BLaER1 (cell line): ENCODE measurements at regions not wholly inside any gene's neighbourhood (a gene's known extent, or its start where the extent isn't known, plus 50 kb on each side); places are given as distances from the start of the nearest gene placed in this dataset.
"Not testable (repeated sequence)": the region's sequence is repeated elsewhere in the genome, so short reads cannot be mapped to it uniquely, and the experiment has no call there.

Experiments used
- H3K27ac ChIP-seq: shearing (Covaris generic); formaldehyde crosslinking; 2 replicates; pipeline ENCODE4 v1.8.1; 2022
- H3K27me3 ChIP-seq: shearing (Covaris generic); formaldehyde crosslinking; 2 replicates; pipeline ENCODE4 v1.8.1; 2022
- H3K36me3 ChIP-seq: shearing (Covaris generic); formaldehyde crosslinking; 2 replicates; pipeline ENCODE4 v1.8.1; 2022
- H3K4me1 ChIP-seq: shearing (Covaris generic); formaldehyde crosslinking; 2 replicates; pipeline ENCODE4 v1.8.1; 2022
- H3K4me2 ChIP-seq: shearing (Covaris generic); formaldehyde crosslinking; 2 replicates; pipeline ENCODE4 v1.8.1; 2022
- H3K4me3 ChIP-seq: shearing (Covaris generic); formaldehyde crosslinking; 2 replicates; pipeline ENCODE4 v1.8.1; 2022
- H3K9ac ChIP-seq: shearing (Covaris generic); formaldehyde crosslinking; 2 replicates; pipeline ENCODE4 v1.8.1; 2022
- H3K9me3 ChIP-seq: shearing (Covaris generic); formaldehyde crosslinking; 2 replicates; pipeline ENCODE4 v1.8.1; 2022
- H4K20me1 ChIP-seq: shearing (Covaris generic); formaldehyde crosslinking; 2 replicates; pipeline ENCODE4 v1.8.1; 2022
- Cebpa-rat ChIP-seq: shearing (Covaris generic); IDR thresholded peaks from 2 replicates; pipeline ENCODE4 v1.8.1; 2022

- Histone ChIP-seq H3K27me3 (no peaks in the 10 kb centered on the region), H3K9me3 (no peaks in the 10 kb centered on the region), H3K9ac (no peak overlapping the region), H3K4me1 (peaks cover 12% of the 10 kb centered on the region), H3K36me3 (no peaks in the 10 kb centered on the region), H3K4me2 (no peak overlapping the region), H3K27ac (no peak overlapping the region), H3K4me3 (no peak overlapping the region), H4K20me1 (no peaks in the 10 kb centered on the region)
- TF ChIP-seq Cebpa-rat, result no peak
These were observed 156.3 kb downstream of the HMHB1 start for GRCh38 chr5:143968071-143968878.

- H3K36me3 ChIP-seq, result no peaks in the 10 kb centered on the region
- H3K4me3 ChIP-seq, result no peak overlapping the region
- no peaks in the 10 kb centered on the region for H3K9me3 ChIP-seq
- no peaks in the 10 kb centered on the region for H3K27me3 ChIP-seq
- H3K9ac ChIP-seq, result no peak overlapping the region
- H3K4me1 ChIP-seq, result no peaks in the 10 kb centered on the region
- TF ChIP-seq Cebpa-rat, result no peak
- H3K27ac ChIP-seq, result no peak overlapping the region
- H3K4me2 ChIP-seq, result no peak overlapping the region
- H4K20me1 ChIP-seq, result no peaks in the 10 kb centered on the region
These were observed 158.2 kb downstream of the HMHB1 start for GRCh38 chr5:143970159-143970558.

GRCh38 chr5:143972068-143972467 lies 160.1 kb downstream of the HMHB1 start:
- H3K4me1 ChIP-seq, result no peaks in the 10 kb centered on the region
- H3K4me2 ChIP-seq, result no peak overlapping the region
- H3K9me3 ChIP-seq, result no peaks in the 10 kb centered on the region
- H4K20me1 ChIP-seq, result no peaks in the 10 kb centered on the region
- no peak overlapping the region for H3K27ac ChIP-seq
- H3K9ac ChIP-seq, result no peak overlapping the region
- H3K4me3 ChIP-seq, result no peak overlapping the region
- no peak for TF ChIP-seq Cebpa-rat
- H3K27me3 ChIP-seq, result no peaks in the 10 kb centered on the region
- H3K36me3 ChIP-seq, result no peaks in the 10 kb centered on the region

- Histone ChIP-seq H3K27me3 (no peaks in the 10 kb centered on the region), H3K9me3 (no peaks in the 10 kb centered on the region), H3K27ac (no peak overlapping the region), H3K36me3 (no peaks in the 10 kb centered on the region), H3K9ac (no peak overlapping the region), H4K20me1 (no peaks in the 10 kb centered on the region), H3K4me2 (no peak overlapping the region), H3K4me3 (no peak overlapping the region), H3K4me1 (no peaks in the 10 kb centered on the region)
- TF ChIP-seq Cebpa-rat, result no peak
These were observed 164.1 kb downstream of the HMHB1 start for GRCh38 chr5:143976055-143976454.

- Histone ChIP-seq H3K4me3 (no peak overlapping the region), H3K27ac (no peak overlapping the region), H3K4me1 (no peaks in the 10 kb centered on the region), H4K20me1 (no peaks in the 10 kb centered on the region), H3K4me2 (no peak overlapping the region), H3K36me3 (no peaks in the 10 kb centered on the region), H3K27me3 (no peaks in the 10 kb centered on the region), H3K9ac (no peak overlapping the region), H3K9me3 (no peaks in the 10 kb centered on the region)
- TF ChIP-seq Cebpa-rat, result no peak
These were observed 166.0 kb downstream of the HMHB1 start for GRCh38 chr5:143977891-143978461.

- Histone ChIP-seq H3K36me3 (no peaks in the 10 kb centered on the region), H3K9ac (no peak overlapping the region), H3K4me2 (no peak overlapping the region), H3K27me3 (no peaks in the 10 kb centered on the region), H3K9me3 (no peaks in the 10 kb centered on the region), H4K20me1 (no peaks in the 10 kb centered on the region), H3K27ac (no peak overlapping the region), H3K4me3 (no peak overlapping the region), H3K4me1 (no peaks in the 10 kb centered on the region)
- no peak for TF ChIP-seq Cebpa-rat
These were observed 167.2 kb downstream of the HMHB1 start for GRCh38 chr5:143979044-143979690.

- H3K27me3 ChIP-seq, result no peaks in the 10 kb centered on the region
- H3K4me2 ChIP-seq, result no peak overlapping the region
- H4K20me1 ChIP-seq, result no peaks in the 10 kb centered on the region
- no peaks in the 10 kb centered on the region for H3K36me3 ChIP-seq
- H3K27ac ChIP-seq, result no peak overlapping the region
- no peaks in the 10 kb centered on the region for H3K4me1 ChIP-seq
- no peaks in the 10 kb centered on the region for H3K9me3 ChIP-seq
- H3K4me3 ChIP-seq, result no peak overlapping the region
- H3K9ac ChIP-seq, result no peak overlapping the region
- TF ChIP-seq Cebpa-rat, result no peak
These were observed 168.5 kb downstream of the HMHB1 start for GRCh38 chr5:143980506-143980905.

- H3K4me1 ChIP-seq, H3K27me3 ChIP-seq, H3K36me3 ChIP-seq, H3K9me3 ChIP-seq, H3K27ac ChIP-seq, H3K9ac ChIP-seq, H4K20me1 ChIP-seq, H3K4me2 ChIP-seq, H3K4me3 ChIP-seq: not testable (repeated sequence)
These were observed 171.0 kb downstream of the HMHB1 start for GRCh38 chr5:143982957-143983356.

GRCh38 chr5:143985832-143986515 lies 174.0 kb downstream of the HMHB1 start:
- no peaks in the 10 kb centered on the region for H3K9me3 ChIP-seq
- H3K4me2 ChIP-seq, result no peak overlapping the region
- no peaks in the 10 kb centered on the region for H4K20me1 ChIP-seq
- no peak for TF ChIP-seq Cebpa-rat
- no peak overlapping the region for H3K27ac ChIP-seq
- H3K36me3 ChIP-seq, result no peaks in the 10 kb centered on the region
- peaks cover 10% of the 10 kb centered on the region for H3K4me1 ChIP-seq
- no peak overlapping the region for H3K9ac ChIP-seq
- no peak overlapping the region for H3K4me3 ChIP-seq
- H3K27me3 ChIP-seq, result no peaks in the 10 kb centered on the region
